ENCODE measurements at regions not wholly inside any gene's neighbourhood (a gene's known extent, or its start where the extent isn't known, plus 50 kb on each side); places are given as distances from the start of the nearest gene placed in this dataset.

- H3K27ac ChIP-seq (ENCODE audit: low read depth in 2 of 2, low read length in 2 of 2) = no peak overlapping the region
- no peaks in the 10 kb centered on the region for H3K36me3 ChIP-seq (ENCODE audit: control insufficient read depth in 2 of 2, insufficient read depth in 2 of 2, low read length in 2 of 2)
Observed at GRCh38 chr18:8944871-8945245, 157.6 kb upstream of the NDUFV2 start.

DNA sequence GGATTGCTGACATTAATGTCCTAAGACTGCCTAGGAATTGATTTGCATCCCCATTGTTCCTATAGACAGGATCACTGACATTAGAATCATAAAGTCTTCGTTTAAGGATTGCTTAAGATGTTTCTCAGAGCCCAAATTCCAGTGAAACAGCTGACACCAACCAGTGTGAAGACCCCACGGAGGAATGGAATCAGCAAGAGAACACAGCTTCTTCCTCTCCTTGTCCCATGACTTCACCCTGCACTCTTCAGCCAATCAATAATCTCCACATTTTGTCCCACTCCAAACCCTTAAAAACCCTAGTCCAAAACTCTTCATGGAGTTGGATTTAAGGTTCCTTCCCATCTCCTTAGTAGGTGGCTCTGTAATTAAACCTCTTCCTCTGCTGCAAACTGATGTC, 157.0 kb upstream of the NDUFV2 start:
- Histone ChIP-seq H3K36me3 (ENCODE audit: control insufficient read depth in 2 of 2, insufficient read depth in 2 of 2, low read length in 2 of 2) (no peaks in the 10 kb centered on the region), H3K27me3 (ENCODE audit: control insufficient read depth in 2 of 2, insufficient read depth in 2 of 2, low read length in 2 of 2) (no peaks in the 10 kb centered on the region), H3K9me3 (ENCODE audit: control insufficient read depth in 2 of 2, low read length in 2 of 2) (no peaks in the 10 kb centered on the region), H3K9ac (ENCODE audit: low read depth in 1 of 2, low read length in 2 of 2) (no peak overlapping the region), H3K27ac (ENCODE audit: low read depth in 2 of 2, low read length in 2 of 2) (no peak overlapping the region), H3K4me3 (ENCODE audit: low read length in 2 of 2) (no peak overlapping the region), H3K4me1 (ENCODE audit: control insufficient read depth in 2 of 2, insufficient read depth in 2 of 2, low read length in 2 of 2) (no peaks in the 10 kb centered on the region)

More at GRCh38 chr18:8944871-8945245, 157.6 kb upstream of the NDUFV2 start:
- H3K9ac ChIP-seq (ENCODE audit: low read depth in 1 of 2, low read length in 2 of 2) = no peak overlapping the region
- H3K4me1 ChIP-seq (ENCODE audit: control insufficient read depth in 2 of 2, insufficient read depth in 2 of 2, low read length in 2 of 2) = no peaks in the 10 kb centered on the region
- no peaks in the 10 kb centered on the region for H3K9me3 ChIP-seq (ENCODE audit: control insufficient read depth in 2 of 2, low read length in 2 of 2)
- H3K4me3 ChIP-seq (ENCODE audit: low read length in 2 of 2) = no peak overlapping the region
- no peaks in the 10 kb centered on the region for H3K27me3 ChIP-seq (ENCODE audit: control insufficient read depth in 2 of 2, insufficient read depth in 2 of 2, low read length in 2 of 2)

DNA sequence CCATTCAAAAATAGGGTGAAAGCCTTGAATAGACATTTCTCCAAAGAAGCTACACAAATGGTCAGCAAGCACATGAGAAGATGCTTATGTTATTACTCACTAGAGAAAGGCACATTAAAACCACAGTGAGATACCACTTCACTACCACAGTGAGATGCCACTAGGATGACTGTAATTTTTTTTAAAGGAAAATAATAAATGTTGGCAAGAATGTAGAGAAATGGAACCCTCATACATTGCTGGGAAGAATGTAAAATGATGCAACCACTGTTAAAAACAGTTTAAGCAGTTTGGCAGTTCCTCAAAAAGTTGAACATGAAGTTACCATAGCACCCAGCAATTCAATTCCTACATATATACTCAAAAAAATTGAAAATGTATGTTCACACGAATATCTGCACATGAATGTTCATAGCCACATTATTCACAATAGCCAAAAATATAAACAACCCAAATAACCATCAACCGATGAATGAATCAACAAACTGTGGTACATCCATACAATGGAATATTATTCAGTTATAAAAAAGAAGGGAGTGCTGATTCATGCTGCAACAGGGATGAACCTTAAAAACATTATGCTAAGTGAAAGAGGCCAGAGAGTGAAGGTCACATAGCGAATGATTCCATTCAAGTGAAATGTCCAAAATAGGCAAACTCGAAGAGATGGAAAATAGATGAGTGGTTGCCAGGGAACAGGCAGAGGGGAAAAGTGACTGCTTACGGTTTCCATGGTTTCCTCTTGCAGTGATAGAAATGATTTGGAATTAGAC, 156.2 kb upstream of the NDUFV2 start:
- no peak overlapping the region for H3K4me3 ChIP-seq (ENCODE audit: low read length in 2 of 2)
- H3K9me3 ChIP-seq (ENCODE audit: control insufficient read depth in 2 of 2, low read length in 2 of 2) = no peaks in the 10 kb centered on the region
- no peak overlapping the region for H3K27ac ChIP-seq (ENCODE audit: low read depth in 2 of 2, low read length in 2 of 2)
- H3K4me1 ChIP-seq (ENCODE audit: control insufficient read depth in 2 of 2, insufficient read depth in 2 of 2, low read length in 2 of 2) = no peaks in the 10 kb centered on the region
- H3K27me3 ChIP-seq (ENCODE audit: control insufficient read depth in 2 of 2, insufficient read depth in 2 of 2, low read length in 2 of 2) = no peaks in the 10 kb centered on the region
- no peaks in the 10 kb centered on the region for H3K36me3 ChIP-seq (ENCODE audit: control insufficient read depth in 2 of 2, insufficient read depth in 2 of 2, low read length in 2 of 2)
- no peak overlapping the region for H3K9ac ChIP-seq (ENCODE audit: low read depth in 1 of 2, low read length in 2 of 2)

DNA sequence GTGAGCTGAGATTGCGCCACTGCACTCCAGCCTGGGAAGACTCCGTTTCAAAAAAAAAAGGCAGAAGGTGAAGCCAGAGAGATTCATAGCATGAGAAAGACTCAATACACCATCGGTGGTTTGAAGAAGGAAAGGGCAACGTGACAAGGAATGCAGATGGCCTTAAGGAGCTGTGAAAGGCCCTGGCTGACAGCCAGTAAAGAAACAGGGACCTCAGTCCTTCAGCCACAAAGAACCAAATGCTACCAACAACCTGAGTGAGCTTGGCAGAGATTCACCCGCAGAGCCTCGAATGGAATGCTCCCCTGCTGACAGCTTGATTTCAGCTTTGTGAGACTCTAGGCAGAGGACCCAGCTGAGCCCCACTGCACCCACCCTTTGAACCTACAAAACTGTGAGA, 154.9 kb upstream of the NDUFV2 start:
- no peaks in the 10 kb centered on the region for H3K36me3 ChIP-seq (ENCODE audit: control insufficient read depth in 2 of 2, insufficient read depth in 2 of 2, low read length in 2 of 2)
- no peak overlapping the region for H3K27ac ChIP-seq (ENCODE audit: low read depth in 2 of 2, low read length in 2 of 2)
- H3K9ac ChIP-seq (ENCODE audit: low read depth in 1 of 2, low read length in 2 of 2) = no peak overlapping the region
- H3K4me1 ChIP-seq (ENCODE audit: control insufficient read depth in 2 of 2, insufficient read depth in 2 of 2, low read length in 2 of 2) = no peaks in the 10 kb centered on the region
- H3K4me3 ChIP-seq (ENCODE audit: low read length in 2 of 2) = no peak overlapping the region
- H3K9me3 ChIP-seq (ENCODE audit: control insufficient read depth in 2 of 2, low read length in 2 of 2) = no peaks in the 10 kb centered on the region
- H3K27me3 ChIP-seq (ENCODE audit: control insufficient read depth in 2 of 2, insufficient read depth in 2 of 2, low read length in 2 of 2) = no peaks in the 10 kb centered on the region

GRCh38 chr18:8948011-8948410, 154.5 kb upstream of the NDUFV2 start:
- Histone ChIP-seq H3K4me1 (ENCODE audit: control insufficient read depth in 2 of 2, insufficient read depth in 2 of 2, low read length in 2 of 2) (no peaks in the 10 kb centered on the region), H3K4me3 (ENCODE audit: low read length in 2 of 2) (no peak overlapping the region), H3K27me3 (ENCODE audit: control insufficient read depth in 2 of 2, insufficient read depth in 2 of 2, low read length in 2 of 2) (no peaks in the 10 kb centered on the region), H3K36me3 (ENCODE audit: control insufficient read depth in 2 of 2, insufficient read depth in 2 of 2, low read length in 2 of 2) (no peaks in the 10 kb centered on the region), H3K27ac (ENCODE audit: low read depth in 2 of 2, low read length in 2 of 2) (no peak overlapping the region), H3K9ac (ENCODE audit: low read depth in 1 of 2, low read length in 2 of 2) (no peak overlapping the region), H3K9me3 (ENCODE audit: control insufficient read depth in 2 of 2, low read length in 2 of 2) (no peaks in the 10 kb centered on the region)

DNA sequence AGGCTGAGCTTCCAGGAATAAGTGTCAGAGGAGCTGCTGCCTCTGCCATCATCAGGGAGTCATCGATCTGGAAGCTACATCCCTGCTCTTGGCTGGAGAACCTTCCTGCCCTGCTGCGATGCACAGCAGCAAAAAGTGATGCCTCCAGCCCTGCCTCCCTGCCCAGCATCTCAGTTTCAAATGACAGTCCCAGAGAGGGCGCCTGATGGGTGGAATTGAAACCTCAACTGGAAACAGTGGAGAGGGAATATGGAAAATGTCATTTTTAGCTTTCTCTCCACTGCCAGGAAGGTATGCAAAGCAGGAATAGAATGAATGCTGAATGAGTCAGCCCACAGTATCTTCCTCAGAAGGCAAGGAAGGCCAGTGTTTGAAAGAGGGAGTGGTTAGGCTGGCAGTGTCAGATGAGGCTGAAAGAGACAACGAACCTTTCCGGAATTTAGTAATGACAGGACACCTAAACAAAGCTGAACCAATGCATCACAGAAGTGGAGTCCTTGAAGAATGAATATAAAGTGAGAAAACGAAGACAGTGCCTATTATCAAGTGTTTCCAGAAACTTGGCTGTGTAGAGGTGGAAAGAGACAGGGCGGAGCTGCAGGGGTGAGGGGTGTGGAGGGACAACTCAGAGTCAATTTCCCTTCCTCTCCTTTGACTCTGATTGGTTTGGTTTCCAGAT, 153.9 kb upstream of the NDUFV2 start:
- Histone ChIP-seq H3K27me3 (ENCODE audit: control insufficient read depth in 2 of 2, insufficient read depth in 2 of 2, low read length in 2 of 2) (no peaks in the 10 kb centered on the region), H3K36me3 (ENCODE audit: control insufficient read depth in 2 of 2, insufficient read depth in 2 of 2, low read length in 2 of 2) (no peaks in the 10 kb centered on the region), H3K4me1 (ENCODE audit: control insufficient read depth in 2 of 2, insufficient read depth in 2 of 2, low read length in 2 of 2) (no peaks in the 10 kb centered on the region), H3K4me3 (ENCODE audit: low read length in 2 of 2) (no peak overlapping the region), H3K27ac (ENCODE audit: low read depth in 2 of 2, low read length in 2 of 2) (peak overlapping the region in 1 of 2 donors; percentile 18), H3K9ac (ENCODE audit: low read depth in 1 of 2, low read length in 2 of 2) (no peak overlapping the region), H3K9me3 (ENCODE audit: control insufficient read depth in 2 of 2, low read length in 2 of 2) (no peaks in the 10 kb centered on the region)

GRCh38 chr18:8949206-8949605, 153.3 kb upstream of the NDUFV2 start:
- no peak overlapping the region for H3K27ac ChIP-seq (ENCODE audit: low read depth in 2 of 2, low read length in 2 of 2)
- no peaks in the 10 kb centered on the region for H3K36me3 ChIP-seq (ENCODE audit: control insufficient read depth in 2 of 2, insufficient read depth in 2 of 2, low read length in 2 of 2)
- H3K4me3 ChIP-seq (ENCODE audit: low read length in 2 of 2) = no peak overlapping the region
- no peaks in the 10 kb centered on the region for H3K27me3 ChIP-seq (ENCODE audit: control insufficient read depth in 2 of 2, insufficient read depth in 2 of 2, low read length in 2 of 2)
- H3K9ac ChIP-seq (ENCODE audit: low read depth in 1 of 2, low read length in 2 of 2) = no peak overlapping the region
- H3K9me3 ChIP-seq (ENCODE audit: control insufficient read depth in 2 of 2, low read length in 2 of 2) = no peaks in the 10 kb centered on the region
- no peaks in the 10 kb centered on the region for H3K4me1 ChIP-seq (ENCODE audit: control insufficient read depth in 2 of 2, insufficient read depth in 2 of 2, low read length in 2 of 2)

GRCh38 chr18:8951491-8951890, 151.0 kb upstream of the NDUFV2 start:
- Histone ChIP-seq H3K9me3 (ENCODE audit: control insufficient read depth in 2 of 2, low read length in 2 of 2) (no peaks in the 10 kb centered on the region), H3K4me3 (ENCODE audit: low read length in 2 of 2) (no peak overlapping the region), H3K4me1 (ENCODE audit: control insufficient read depth in 2 of 2, insufficient read depth in 2 of 2, low read length in 2 of 2) (no peaks in the 10 kb centered on the region), H3K36me3 (ENCODE audit: control insufficient read depth in 2 of 2, insufficient read depth in 2 of 2, low read length in 2 of 2) (no peaks in the 10 kb centered on the region), H3K27me3 (ENCODE audit: control insufficient read depth in 2 of 2, insufficient read depth in 2 of 2, low read length in 2 of 2) (no peaks in the 10 kb centered on the region), H3K27ac (ENCODE audit: low read depth in 2 of 2, low read length in 2 of 2) (no peak overlapping the region), H3K9ac (ENCODE audit: low read depth in 1 of 2, low read length in 2 of 2) (no peak overlapping the region)

DNA sequence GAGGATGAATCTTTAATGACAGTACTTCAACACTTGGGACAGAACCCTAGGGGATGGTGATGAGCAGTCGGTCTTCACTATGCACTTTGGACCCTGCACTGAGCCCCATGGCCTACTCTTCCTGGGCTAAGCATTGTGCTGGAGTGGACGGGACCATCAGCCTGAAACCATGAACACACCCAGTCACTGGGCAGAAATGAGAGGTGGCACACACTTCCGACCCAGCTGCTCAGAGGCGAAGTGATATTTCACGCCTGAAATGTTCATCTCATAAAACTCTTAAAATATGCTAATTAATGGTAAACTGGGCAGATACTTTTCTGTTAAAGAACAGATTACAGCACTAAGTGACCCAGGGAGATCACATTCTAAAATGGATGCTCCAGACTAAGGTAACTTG, 150.3 kb upstream of the NDUFV2 start:
- Histone ChIP-seq H3K9ac (ENCODE audit: low read depth in 1 of 2, low read length in 2 of 2) (no peak overlapping the region), H3K27ac (ENCODE audit: low read depth in 2 of 2, low read length in 2 of 2) (no peak overlapping the region), H3K27me3 (ENCODE audit: control insufficient read depth in 2 of 2, insufficient read depth in 2 of 2, low read length in 2 of 2) (no peaks in the 10 kb centered on the region), H3K9me3 (ENCODE audit: control insufficient read depth in 2 of 2, low read length in 2 of 2) (no peaks in the 10 kb centered on the region), H3K36me3 (ENCODE audit: control insufficient read depth in 2 of 2, insufficient read depth in 2 of 2, low read length in 2 of 2) (no peaks in the 10 kb centered on the region), H3K4me3 (ENCODE audit: low read length in 2 of 2) (no peak overlapping the region), H3K4me1 (ENCODE audit: control insufficient read depth in 2 of 2, insufficient read depth in 2 of 2, low read length in 2 of 2) (no peaks in the 10 kb centered on the region)

GRCh38 chr18:8952769-8953760, 149.4 kb upstream of the NDUFV2 start:
- no peaks in the 10 kb centered on the region for H3K9me3 ChIP-seq (ENCODE audit: control insufficient read depth in 2 of 2, low read length in 2 of 2)
- no peak overlapping the region for H3K4me3 ChIP-seq (ENCODE audit: low read length in 2 of 2)
- no peak overlapping the region for H3K27ac ChIP-seq (ENCODE audit: low read depth in 2 of 2, low read length in 2 of 2)
- H3K9ac ChIP-seq (ENCODE audit: low read depth in 1 of 2, low read length in 2 of 2) = no peak overlapping the region
- no peaks in the 10 kb centered on the region for H3K4me1 ChIP-seq (ENCODE audit: control insufficient read depth in 2 of 2, insufficient read depth in 2 of 2, low read length in 2 of 2)
- no peaks in the 10 kb centered on the region for H3K36me3 ChIP-seq (ENCODE audit: control insufficient read depth in 2 of 2, insufficient read depth in 2 of 2, low read length in 2 of 2)
- H3K27me3 ChIP-seq (ENCODE audit: control insufficient read depth in 2 of 2, insufficient read depth in 2 of 2, low read length in 2 of 2) = no peaks in the 10 kb centered on the region
